Lower leg skin (tissue), 4 donors: ENCODE measurements at regions not wholly inside any gene's neighbourhood (a gene's known extent, or its start where the extent isn't known, plus 50 kb on each side); places are given as distances from the start of the nearest gene placed in this dataset.

Source experiments
- DNase-seq, 2 donors: peaks; one replicate each; pipeline ENCODE4 v3.0.0-alpha.2; 2019; ENCODE audit warnings: low spot score in 2 of 2
- H3K4me3 ChIP-seq: fragments of 200-600 bp; sonication (generic); 2 replicates; pipeline ENCODE4 v1.5.1; 2017; ENCODE audit warnings: mild to moderate bottlenecking, low read depth; ENCODE audit not compliant: poor library complexity, severe bottlenecking
- CTCF ChIP-seq, 3 donors: fragments of 450-650 bp; IDR thresholded peaks; one replicate each; pipeline ENCODE4 v1.5.1; 2016; ENCODE audit warnings: antibody characterized with exemption in 3 of 3, mild to moderate bottlenecking in 3 of 3, moderate library complexity in 2 of 3
- POLR2A ChIP-seq, 2 donors: fragments of 450-650 bp; IDR thresholded peaks; one replicate each; pipeline ENCODE4 v1.6.1; 2016 to 2017; ENCODE audit warnings: antibody characterized with exemption in 2 of 2, mild to moderate bottlenecking in 1 of 2, moderate library complexity in 1 of 2
- WGBS, 2 donors: methylation state at CpG; one replicate each; pipeline ENCODE4 v1.1.5; 2018; 5-methylcytosine and 5-hydroxymethylcytosine counted together
- intact Hi-C: fragments of 100-400 bp; cut with DNase I; formaldehyde crosslinking; loops from one replicate; pipeline ENCODE4 v1.15.0; 2023; ENCODE audit warnings: low total_unique reads

GRCh38 chr4:30605616-30606190 lies 114.5 kb upstream of the PCDH7 start:
- no peak for TF ChIP-seq POLR2A (IDR thresholded peaks at IDR 0.05)
- intact Hi-C loops, result no loop called here

GRCh38 chr4:30610361-30610760 lies 109.8 kb upstream of the PCDH7 start:
- no peak for TF ChIP-seq POLR2A (IDR thresholded peaks at IDR 0.05)
- no peak for TF ChIP-seq CTCF (IDR thresholded peaks at IDR 0.05)
- 60 to 81% methylated on average over 1 of the region's 1 CpG for WGBS, 2 donors
- intact Hi-C loops, result no loop called here
- DNase-seq, result no peak
- H3K4me3 ChIP-seq, result no peak overlapping the region

More at GRCh38 chr4:30605616-30606190, 114.5 kb upstream of the PCDH7 start:
- DNase-seq, result no peak
- no peak overlapping the region for H3K4me3 ChIP-seq

- no peak for DNase-seq
- intact Hi-C loops, result no loop called here
- TF ChIP-seq CTCF (IDR thresholded peaks at IDR 0.05) (no peak), POLR2A (IDR thresholded peaks at IDR 0.05) (no peak)
- no peak overlapping the region for H3K4me3 ChIP-seq
Observed at GRCh38 chr4:30614771-30615170, 105.4 kb upstream of the PCDH7 start.

GRCh38 chr4:30616942-30617646 lies 103.1 kb upstream of the PCDH7 start:
- TF ChIP-seq CTCF (IDR thresholded peaks at IDR 0.05), result no peak
- no peak for TF ChIP-seq POLR2A (IDR thresholded peaks at IDR 0.05)
- no peak overlapping the region for H3K4me3 ChIP-seq
- 84 to 85% methylated on average over 2 of the region's 2 CpGs for WGBS, 2 donors
- DNase-seq, result no peak
- intact Hi-C loops, result no loop called here

- intact Hi-C loops, result no loop called here
- 52 to 56% methylated on average over 2 of the region's 2 CpGs for WGBS, 2 donors
Observed at GRCh38 chr4:30617836-30618235, 102.3 kb upstream of the PCDH7 start.

GRCh38 chr4:30619679-30620078 lies 100.5 kb upstream of the PCDH7 start:
- DNase-seq, result no peak
- TF ChIP-seq POLR2A (IDR thresholded peaks at IDR 0.05), result no peak
- TF ChIP-seq CTCF (IDR thresholded peaks at IDR 0.05), result no peak
- intact Hi-C loops, result no loop called here
- no peak overlapping the region for H3K4me3 ChIP-seq
- 4 to 45% methylated on average over 1 of the region's 1 CpG for WGBS, 2 donors

More at GRCh38 chr4:30617836-30618235, 102.3 kb upstream of the PCDH7 start:
- H3K4me3 ChIP-seq, result no peak overlapping the region
- no peak for DNase-seq
- TF ChIP-seq POLR2A (IDR thresholded peaks at IDR 0.05) (no peak), CTCF (IDR thresholded peaks at IDR 0.05) (no peak)
